ENCODE measurements at regions not wholly inside any gene's neighbourhood (a gene's known extent, or its start where the extent isn't known, plus 50 kb on each side); places are given as distances from the start of the nearest gene placed in this dataset.

DNA sequence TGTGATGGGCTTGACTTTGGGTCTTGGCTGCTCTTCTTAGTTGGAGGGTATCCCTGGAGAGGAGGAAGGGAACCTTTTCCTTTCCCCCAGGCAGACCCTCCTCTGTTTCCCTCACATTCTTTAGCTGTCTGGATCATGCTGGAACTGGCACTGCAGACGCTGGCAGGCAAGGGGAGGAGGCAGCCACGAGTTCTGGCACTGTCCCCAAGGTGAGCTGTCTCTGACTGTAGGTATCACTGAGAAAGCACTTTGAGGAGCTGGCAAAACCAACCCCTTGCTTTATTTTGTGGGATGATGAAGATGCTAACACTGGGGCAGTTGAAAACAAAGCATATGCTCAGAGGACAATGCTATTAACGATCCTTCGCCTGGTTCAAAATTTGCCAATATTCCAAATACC lies 175.0 kb downstream of the SOX2 start:
- TF ChIP-seq, protein P1, sequence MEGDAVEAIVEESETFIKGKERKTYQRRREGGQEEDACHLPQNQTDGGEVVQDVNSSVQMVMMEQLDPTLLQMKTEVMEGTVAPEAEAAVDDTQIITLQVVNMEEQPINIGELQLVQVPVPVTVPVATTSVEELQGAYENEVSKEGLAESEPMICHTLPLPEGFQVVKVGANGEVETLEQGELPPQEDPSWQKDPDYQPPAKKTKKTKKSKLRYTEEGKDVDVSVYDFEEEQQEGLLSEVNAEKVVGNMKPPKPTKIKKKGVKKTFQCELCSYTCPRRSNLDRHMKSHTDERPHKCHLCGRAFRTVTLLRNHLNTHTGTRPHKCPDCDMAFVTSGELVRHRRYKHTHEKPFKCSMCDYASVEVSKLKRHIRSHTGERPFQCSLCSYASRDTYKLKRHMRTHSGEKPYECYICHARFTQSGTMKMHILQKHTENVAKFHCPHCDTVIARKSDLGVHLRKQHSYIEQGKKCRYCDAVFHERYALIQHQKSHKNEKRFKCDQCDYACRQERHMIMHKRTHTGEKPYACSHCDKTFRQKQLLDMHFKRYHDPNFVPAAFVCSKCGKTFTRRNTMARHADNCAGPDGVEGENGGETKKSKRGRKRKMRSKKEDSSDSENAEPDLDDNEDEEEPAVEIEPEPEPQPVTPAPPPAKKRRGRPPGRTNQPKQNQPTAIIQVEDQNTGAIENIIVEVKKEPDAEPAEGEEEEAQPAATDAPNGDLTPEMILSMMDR (conservative IDR thresholded peaks at IDR 0.05; ENCODE audit: low read depth, low read length), result no peak
- TF ChIP-seq EZH2 (IDR thresholded peaks at IDR 0.05; ENCODE audit: borderline replicate concordance, low read depth, low read length, poor library complexity, severe bottlenecking), result no peak
